Stimulated activated naive CD4-positive, alpha-beta T cell treated with Interleukin-2 at 50 U/mL for 16 hours (primary cell): ENCODE measurements at regions not wholly inside any gene's neighbourhood (a gene's known extent, or its start where the extent isn't known, plus 50 kb on each side); places are given as distances from the start of the nearest gene placed in this dataset.

ENCODE experiments used
- DNase-seq: peaks from one replicate; lab custom pipeline; 2025; lab: John Stamatoyannopoulos, UW

DNA sequence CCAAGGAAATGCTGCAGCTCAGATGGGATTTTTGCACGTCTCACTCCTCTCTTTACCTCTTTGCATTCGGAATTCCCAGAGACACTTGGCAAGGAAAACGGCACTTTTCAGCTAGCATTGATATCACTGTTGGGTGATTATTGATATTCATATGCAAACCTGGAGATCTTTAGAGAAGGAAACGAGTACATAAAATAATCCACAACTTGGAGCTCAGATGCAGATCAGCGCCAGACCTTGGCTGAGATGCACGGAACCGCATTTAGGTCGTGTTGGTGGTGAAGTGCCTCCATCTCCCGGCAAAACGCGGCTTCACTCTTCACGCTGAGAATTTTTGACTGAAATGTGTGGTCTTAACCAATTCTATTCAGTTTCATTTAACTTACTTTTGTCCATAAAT is 77.2 kb upstream of the ARHGEF7 start:
- no peak for DNase-seq

DNA sequence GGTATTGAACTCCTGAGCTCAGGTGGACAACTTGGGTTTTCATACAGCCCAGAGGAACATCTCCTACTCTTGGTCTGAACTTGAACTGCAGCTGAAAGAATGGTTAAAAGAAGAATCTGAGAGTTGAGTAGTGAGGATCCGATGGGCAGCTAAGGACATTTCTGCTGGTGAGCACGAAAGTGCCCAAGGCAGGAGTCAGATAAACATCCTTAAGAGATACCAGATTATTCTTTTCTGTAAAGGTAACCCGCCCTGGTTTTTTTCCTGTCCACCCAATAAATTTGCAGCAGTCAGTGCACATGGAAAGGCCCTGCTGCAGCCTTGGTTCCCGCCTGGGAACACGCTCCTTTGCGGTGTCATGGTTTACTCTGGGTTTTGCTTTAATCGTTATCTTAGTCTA is 78.4 kb upstream of the ARHGEF7 start:
- DNase-seq, result no peak

DNA sequence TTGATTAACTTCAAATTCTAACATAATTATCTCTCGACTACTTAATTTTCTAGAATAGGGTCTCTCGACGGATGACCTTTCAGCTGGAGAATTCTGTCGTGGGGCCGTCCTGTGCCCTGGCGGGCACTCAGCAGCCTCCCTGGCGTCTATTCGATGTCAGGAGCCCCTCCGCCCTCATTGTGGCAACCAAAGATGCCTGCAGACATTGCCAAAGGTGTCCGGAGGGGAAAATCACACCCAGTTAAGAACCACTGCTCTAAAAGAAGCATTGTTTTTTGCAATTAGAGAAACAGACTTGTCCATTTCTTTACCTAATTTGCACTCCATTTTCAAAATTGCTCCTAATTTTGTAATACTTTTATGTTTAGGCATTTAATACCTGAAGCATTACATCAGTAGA is 79.2 kb upstream of the ARHGEF7 start:
- DNase-seq, result no peak

DNA sequence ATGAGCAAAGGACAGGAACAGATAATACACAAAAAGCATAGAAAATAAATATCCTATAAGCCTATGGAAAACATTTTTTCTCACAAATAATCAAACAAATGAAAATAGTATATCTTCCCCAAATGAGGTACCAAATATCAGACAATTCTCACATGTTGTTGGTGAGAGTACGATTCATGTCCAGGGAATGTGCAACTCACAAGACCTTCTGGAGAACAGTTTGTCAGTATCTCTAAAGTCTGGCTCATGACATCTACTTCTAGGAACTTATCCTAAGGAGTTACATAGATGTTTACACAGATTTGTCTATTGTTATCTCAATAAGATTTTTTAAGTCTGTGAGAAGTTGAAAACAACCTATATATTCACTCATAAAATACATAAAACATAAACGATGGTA is 80.3 kb upstream of the ARHGEF7 start:
- DNase-seq, result no peak

DNA sequence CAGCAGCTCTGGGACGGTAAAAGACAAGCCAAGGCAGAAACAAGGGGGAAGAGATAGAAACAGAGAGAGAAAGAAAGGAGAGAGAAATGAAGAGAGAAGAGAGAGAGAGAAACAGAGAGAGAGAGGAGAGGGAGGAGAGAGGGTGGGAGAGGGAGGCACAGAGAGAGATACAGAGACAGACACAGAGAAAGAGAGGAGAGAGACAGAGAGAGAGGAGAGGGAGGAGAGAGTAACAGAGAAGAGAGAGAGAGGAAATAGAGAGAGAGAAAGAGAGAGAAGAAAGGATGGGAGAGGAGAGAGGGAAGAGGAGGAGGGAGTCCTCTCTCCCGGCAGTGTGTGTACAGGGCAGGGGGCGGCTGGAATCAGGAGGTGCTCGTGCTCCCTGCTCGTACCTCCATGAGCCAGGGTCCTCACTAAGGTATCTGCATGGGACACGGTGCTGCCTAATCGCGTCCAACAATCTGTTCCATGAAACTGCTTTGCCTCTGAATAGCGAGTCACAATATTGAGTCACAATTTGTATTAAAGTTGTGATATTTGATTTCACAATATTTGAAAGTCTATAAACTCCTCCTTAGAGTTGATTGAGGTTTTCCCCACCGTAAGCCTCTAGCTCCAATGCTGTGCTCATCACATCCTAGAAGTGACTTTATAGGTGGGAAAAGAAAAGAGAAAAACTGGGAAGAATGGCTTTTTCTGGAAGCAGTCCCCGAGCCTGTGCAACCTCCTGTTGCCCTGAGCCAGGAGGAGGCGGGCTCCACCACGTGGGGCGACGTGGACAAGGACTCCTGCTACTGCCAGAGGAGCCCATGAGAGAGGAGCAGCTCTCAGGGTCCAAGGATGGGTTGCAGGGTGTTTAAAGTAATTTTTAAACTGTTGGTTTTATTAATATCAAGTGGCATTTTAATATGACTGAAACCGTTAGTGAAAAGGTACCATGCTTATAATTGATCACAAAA is 81.7 kb upstream of the ARHGEF7 start:
- no peak for DNase-seq

DNA sequence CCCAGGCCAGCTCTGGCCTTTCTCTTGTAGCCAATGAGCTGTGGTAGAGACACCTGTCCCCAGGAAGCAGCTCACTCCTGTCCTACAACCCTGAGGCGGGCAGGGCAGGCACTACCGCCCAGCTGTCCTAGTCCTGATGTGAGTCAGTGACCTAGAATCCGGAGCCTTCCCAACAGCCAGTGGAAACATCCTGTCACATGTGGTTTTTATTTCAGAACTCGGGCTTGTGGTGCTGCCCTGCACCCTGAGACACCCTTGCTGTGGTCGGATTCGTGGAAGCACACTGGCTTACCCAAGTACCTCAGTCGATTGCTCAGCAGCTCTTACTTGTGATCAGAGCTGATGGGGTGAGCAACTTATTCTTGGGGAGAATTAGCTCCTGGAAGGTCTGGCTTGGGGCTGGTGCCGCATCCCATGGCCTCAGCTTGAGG is 83.6 kb upstream of the ARHGEF7 start:
- peak; percentile 30 for DNase-seq

DNA sequence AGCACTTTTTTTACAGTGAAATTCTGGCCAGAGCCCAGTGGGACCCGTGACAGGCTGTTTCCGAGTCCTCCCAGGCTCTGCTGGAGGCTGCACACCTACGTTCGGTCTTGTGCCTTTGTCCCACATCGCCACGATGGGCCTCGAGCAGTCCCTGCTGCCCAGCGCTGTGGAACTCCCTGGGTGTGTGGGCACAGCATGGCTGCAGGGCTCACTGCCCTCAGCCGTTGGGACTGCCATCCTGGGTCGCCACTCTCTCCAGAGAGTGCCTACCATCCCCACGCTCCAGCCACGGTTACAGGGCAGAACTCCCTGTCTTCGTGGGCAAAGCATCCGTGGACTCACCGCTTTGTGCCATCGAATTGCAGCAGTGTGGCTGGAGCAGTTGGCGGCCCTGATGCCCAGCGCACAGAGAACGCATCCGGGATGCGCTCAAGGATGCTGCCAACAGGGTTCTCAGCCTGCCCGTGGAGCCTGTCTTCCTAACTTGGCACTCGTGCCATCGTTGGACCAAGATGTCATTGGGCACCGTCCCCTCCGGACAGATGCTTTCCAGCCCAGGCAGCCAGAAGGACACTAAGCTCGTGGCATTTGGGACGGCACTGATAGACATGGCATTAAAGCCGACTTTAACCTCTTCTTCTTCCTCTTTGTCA is 85.0 kb upstream of the ARHGEF7 start:
- no peak for DNase-seq

DNA sequence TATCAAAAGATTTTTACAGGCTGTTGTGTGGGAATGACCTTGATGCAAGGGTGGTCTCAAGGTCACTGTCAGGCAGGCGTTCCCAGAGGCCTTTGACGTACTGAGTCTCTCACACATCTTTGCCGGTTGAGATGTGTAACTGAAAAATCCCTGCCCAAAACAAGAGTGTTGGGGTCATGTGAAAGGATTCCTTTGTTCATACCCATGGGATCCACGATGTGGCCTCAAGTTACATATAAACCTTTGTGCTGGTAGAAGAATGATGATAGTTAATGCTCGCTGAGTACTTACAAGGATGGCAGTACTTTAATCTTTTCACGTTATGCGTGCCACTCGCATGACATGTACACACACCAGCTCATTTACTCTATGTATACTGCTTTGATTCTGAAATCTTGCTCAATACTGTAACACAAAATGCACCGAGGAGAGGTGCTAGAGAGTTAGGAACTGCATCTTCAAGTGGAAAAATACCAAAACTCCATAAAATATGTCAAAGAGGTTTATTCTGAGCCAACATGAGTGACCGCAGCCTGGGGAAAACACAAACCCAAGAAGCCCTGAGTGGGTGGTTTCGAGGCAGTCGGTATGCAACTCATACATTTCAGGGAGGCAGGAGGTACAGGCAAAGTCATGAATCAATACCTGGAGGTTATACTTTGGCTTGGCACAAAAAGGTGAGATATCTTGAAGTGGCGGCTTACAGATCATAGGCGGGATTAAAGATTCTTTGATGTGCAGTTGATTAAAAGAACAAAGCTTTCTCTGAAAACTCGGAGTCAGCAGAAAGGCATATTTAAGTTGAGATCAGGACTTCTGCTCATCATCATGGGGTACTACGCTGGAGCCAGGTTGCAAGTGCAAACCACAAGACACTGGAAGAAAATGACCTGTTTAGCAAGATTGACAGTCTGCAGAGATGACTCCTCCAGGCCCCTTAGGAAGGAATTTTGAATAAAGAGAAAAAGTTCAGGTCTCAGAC is 87.4 kb upstream of the ARHGEF7 start:
- DNase-seq, result peak; percentile 17

DNA sequence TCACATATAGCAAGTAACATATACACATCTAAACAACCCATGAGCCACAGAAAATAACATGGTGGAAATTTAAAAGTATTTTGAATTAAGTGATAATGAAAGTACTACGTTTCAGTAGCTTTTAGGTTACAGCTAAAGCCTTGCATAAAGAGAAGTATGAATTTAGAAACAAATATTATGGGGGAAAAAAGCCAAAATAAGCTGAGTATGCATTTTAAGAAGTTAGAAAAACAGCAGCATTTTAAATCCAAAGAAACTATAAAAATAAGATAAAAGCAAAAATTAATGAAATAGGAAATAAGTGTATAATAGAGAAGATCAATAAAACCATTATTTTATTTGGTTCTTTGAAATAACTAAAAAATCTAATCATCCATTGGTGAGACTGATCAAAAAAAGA is 89.8 kb upstream of the ARHGEF7 start:
- DNase-seq, result no peak

DNA sequence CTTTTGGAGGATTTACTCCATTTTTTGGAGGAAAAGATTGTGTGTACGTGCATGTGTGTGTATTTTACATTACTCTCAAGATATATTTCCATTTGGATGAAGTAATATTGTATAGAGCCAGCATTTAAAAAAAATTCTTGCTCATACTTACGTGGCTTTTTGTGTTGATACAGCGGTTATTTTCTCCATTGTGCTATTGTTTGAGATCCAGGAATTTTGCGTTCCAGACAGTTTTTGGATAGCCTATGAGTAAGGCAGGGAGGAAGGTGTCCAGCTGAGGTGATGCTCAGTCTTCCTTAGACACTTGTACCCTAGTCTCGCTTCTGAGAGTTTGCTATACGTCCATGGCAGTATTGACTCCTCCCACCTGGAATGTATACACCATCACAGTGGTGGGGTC is 92.2 kb upstream of the ARHGEF7 start:
- no peak for DNase-seq

DNA sequence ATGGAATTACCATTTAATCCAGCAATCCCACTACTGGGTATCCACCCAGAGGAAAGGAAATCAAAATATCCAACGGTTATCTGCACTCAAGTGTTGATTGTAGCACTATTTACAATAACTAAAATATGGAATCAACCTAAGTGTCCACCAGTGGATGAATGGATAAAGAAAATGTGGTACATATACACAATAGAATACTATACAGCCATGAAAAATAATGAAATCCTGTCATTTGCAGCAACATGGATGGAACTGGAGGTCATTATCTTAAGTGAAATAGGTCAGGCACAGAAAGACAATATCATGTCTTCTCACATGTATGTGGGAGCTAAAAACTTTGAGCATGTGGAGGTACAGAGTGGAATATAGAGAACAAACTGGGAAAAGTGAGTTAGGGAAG is 92.9 kb upstream of the ARHGEF7 start:
- DNase-seq, result no peak

DNA sequence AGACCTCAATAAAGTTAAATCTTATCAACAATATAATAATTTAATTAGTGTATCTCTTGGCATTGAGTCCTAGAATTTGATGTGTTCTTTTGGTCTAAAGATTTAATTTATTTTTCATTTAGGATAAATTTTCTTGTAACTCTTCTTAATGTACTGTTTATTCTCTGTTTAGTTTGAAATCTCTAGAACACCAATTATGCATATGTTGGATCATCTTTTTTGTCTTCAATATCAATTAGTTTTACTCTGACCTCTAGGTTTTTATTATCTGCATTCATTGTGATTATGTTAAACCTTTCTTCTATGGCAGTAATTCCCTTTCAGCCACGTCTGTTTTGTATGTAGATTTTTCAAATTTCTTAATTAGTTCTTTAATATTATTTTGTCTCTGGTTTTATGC is 93.8 kb upstream of the ARHGEF7 start:
- DNase-seq, result no peak

DNA sequence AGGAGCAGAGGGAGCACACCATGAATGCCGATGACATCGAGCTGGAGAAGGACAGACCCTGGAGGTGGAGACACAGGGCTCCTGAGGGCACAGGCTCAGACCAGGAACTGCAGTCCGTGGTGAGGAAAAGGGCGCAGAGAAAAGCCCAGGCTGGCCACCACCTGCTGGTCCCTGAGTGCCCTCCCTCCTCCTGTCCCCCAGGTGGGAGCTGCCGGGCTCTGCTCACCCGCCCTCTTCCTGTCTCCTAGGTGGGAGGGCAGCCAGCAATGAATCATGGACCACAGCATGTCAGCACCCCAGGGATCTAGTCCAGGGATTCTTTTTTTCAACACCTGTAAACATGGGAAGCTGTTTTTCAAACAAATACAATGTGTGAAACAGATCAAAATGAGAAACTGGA is 94.6 kb upstream of the ARHGEF7 start:
- no peak for DNase-seq

DNA sequence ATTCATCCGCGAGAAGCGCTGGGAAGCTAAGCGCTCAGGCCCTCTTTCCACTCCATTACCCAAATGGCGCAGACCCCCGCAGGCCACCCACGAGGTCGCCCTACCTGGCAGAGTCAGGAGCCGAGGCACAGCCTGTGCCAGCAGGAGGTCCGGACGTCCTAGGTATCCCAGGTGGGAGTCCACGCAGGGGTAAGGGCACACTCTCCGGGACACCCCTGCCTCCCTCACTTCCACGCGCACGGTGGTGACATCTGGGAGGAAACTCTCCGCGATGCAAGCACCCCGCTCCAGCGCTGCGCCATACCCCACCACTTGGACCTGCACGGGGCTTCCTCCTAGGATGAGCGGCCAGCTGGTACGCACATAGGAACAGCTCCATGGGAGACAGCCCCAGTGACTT is 95.1 kb upstream of the ARHGEF7 start:
- no peak for DNase-seq

DNA sequence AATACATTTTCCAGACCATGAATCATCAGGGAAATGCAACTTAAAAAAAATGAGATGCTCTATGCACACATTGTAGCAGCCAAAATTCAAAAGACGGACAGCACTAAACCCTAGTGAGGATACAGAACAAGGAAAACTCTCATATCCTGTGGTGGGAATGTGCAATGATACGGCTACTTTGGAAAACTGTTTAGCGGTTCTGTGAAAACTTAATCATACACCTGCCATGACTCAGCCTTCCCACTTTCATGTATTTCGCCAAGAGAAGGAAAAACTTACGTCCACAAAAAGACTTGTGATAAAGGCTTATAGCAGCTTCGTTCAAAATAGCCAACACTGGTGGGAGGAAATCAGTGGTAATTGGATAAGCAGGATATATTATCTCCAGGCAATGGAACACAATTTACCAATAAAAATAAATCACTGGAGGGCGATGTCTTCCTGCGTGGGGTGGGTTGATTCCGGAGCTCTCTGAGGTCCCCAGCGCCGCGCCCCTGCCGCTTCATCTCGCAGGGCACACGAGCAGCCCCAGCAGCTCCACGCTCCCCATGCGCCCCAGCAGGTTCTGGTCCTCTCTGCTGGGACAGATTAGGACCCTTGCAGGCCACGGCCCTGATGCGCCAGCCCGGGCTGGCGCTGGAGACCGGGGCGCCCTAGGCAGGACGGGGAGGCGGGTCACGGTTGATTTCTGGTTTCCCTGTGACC is 97.2 kb upstream of the ARHGEF7 start:
- no peak for DNase-seq

DNA sequence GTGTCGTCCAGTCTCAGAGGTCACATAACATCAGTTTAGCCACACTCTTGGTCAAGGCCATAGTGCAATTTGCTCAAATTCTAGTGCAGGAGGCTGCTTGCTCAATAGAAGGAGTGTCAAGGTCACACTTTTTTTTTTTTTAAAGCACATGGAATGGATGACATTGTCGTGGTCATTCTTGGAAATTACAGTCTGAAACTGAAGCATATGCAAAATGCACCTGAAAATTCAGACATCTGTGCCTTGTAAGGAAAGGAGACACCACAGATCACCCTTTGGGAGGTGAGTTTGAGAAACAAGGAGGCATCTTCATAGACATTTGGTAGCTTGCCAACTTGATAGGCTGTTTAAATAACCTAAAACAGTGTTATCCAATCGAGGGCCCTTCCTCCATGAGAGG is 98.3 kb upstream of the ANKRD10 start:
- no peak for DNase-seq

DNA sequence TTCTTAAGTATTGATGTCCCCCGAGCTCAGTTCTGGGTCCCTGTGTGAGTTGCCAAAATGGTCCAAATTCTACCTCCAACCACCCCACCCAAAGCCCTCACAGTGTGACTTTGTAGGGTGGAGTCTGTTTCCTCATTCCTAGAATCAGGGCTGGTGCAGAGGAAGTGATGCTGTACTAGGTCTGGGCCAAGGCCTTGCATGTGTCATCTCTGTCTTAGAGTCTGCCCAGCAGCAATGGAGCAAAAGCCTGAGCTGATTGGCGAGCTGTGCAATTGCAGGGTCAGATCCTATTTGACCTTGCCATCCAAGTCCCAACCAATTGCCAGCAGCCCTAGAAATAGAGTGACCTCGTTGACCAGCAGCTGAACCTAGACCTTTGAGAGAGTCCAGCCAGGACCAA is 97.0 kb upstream of the ANKRD10 start:
- no peak for DNase-seq

DNA sequence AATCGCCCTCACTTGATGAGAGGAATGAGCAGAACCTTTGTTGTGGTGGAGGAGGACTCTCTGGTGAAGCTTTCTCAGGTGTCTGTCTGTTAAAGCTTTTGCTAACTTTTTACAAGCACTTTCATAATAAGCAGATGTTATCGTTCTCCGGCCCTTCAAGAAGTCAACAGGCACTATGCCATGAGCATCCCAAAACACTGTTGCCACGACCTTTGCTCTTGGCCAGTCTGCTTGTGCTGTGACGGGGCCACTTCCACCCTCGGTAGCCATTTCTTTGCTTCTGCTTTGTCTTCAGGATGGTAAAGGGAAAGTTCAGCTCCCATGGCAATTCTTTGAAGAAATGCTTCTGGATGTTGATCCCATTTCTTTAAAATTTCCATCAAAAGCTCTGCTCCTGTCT is 93.5 kb upstream of the ANKRD10 start:
- no peak for DNase-seq

DNA sequence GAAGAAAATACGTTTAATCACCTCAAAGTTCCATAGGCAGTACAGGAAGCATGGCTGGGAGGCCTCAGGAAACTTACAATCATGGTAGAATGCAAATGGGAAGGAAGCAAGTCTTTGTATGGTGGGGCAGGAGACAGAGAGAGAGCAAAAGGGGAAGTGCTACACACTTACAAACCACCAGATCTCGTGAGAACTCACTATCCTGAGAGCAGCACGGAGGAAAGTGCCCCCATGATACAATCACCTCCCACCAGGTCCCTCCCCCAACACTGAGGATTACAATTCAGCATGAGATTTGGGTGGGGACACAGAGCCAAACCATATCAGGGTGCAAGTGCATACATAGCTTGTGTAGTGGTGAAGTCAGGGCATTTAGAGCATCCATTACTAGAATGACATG is 92.3 kb upstream of the ANKRD10 start:
- DNase-seq, result no peak

DNA sequence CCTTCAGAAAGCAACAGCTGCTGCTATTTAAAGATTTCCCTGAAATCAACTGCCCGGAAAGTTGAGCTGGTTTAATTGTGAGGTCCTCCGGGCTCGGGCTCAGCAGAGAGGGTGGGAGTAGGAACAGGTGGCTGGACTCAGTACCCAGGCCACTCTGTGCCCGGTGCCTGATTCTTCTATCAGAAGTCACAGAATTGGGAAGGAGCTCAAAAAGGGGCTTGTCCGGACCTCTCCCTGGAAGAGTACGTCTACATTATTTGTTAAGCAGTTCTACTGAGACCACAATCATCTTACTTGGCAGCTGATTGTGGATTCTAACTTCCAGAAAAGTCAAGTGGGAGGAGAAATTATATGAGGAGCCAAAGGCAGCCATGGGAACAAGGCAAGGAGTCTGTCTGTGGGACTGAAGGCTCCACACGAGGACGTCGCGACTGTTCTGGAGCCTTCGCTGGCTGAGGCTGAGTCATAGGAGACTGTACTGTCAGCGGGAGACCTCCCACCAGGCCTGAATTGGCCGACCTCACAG is 91.7 kb upstream of the ANKRD10 start:
- DNase-seq, result no peak

DNA sequence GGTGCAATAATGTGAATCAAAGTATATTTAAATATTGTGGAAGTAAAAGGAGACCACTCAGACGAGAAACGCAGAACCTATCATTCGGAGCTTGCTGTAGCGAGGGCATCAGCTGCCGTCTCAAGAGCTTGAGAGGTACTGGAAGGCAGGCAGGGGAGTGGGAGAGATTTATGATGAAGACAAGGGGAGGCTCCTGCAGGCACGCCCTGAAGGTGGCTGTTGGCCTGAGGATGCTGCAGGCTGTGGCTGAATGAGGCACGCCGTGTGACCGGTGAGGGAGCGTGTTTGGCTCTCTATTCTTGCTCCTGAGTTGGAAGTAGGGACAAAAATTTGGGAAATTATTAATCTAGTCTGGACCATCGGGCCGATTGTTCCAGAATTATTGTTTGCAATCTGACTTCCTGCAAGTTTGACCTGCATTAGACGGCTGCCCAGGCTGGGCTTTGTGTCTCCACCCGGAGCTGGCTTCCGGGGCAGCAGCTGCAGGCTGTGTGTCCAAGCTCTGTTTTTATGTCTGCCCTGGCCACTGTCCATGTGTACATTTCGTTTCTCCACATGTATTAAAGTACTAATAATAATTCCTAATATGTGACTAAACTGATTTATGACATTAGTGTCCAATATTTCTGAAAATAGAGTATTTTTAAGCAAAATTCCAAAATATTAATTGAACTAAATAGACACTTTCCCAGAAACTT is 91.1 kb upstream of the ANKRD10 start:
- DNase-seq, result no peak
